ENCODE measurements at regions not wholly inside any gene's neighbourhood (a gene's known extent, or its start where the extent isn't known, plus 50 kb on each side); places are given as distances from the start of the nearest gene placed in this dataset.

DNA sequence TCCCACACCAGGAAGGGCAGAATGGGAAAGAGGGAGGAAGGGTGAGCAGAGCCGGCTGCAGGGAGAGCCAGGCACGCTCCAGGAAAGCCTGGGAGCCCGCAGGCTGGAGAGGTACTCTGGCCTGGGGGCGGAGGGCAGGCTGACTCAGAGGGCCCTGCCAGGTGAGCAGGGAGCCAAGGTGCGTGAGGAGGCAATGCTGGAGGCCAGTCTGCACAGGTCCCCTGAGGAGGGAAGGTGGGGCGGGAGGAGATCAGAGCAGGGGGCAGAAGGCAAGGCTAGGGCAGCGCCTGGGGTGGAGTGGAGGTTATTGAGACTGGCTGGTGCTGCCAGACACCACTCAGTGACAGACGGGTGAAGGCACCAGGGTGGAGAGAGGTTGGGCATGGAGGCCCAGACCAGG is 385.0 kb downstream of the BCL11B start:
- Mint-ChIP-seq H3K4me1 (ENCODE audit: low read depth, unreplicated experiment) (no peaks in the 10 kb centered on the region), H3K36me3 (ENCODE audit: low read depth, unreplicated experiment) (no peaks in the 10 kb centered on the region), H3K27ac (ENCODE audit: unreplicated experiment) (no peak overlapping the region), H3K9me3 (ENCODE audit: unreplicated experiment) (peaks cover 6% of the 10 kb centered on the region), H3K27me3 (ENCODE audit: low read depth, unreplicated experiment) (peaks cover 29% of the 10 kb centered on the region), H3K4me3 (ENCODE audit: unreplicated experiment) (no peak overlapping the region)
- Histone ChIP-seq H3K4me1 (ENCODE audit: insufficient read depth, low read length) (no peaks in the 10 kb centered on the region), H3K9ac (ENCODE audit: low read length) (no peak overlapping the region), H3K79me2 (ENCODE audit: insufficient read depth, low read length) (no peaks in the 10 kb centered on the region), H3K9me3 (ENCODE audit: insufficient read depth, low read depth, low read length) (no peaks in the 10 kb centered on the region), H3K36me3 (ENCODE audit: insufficient read depth, low read length) (no peaks in the 10 kb centered on the region), H3K4me2 (ENCODE audit: low read length) (no peak overlapping the region), H4K20me1 (ENCODE audit: insufficient read depth, low read length) (no peaks in the 10 kb centered on the region), H2AFZ (ENCODE audit: low read depth, low read length) (no peak overlapping the region), H3K4me3 (ENCODE audit: insufficient read depth, low read depth, low read length) (no peak overlapping the region), H3K27ac (ENCODE audit: low read depth, low read length) (no peak overlapping the region), H3K27me3 (ENCODE audit: insufficient read depth, low read length) (peaks cover 4% of the 10 kb centered on the region)
- FAIRE-seq = no peak
- no peak for TF ChIP-seq EZH2 (IDR thresholded peaks at IDR 0.05; ENCODE audit: insufficient read depth, low read length)
- TF ChIP-seq, protein P1, sequence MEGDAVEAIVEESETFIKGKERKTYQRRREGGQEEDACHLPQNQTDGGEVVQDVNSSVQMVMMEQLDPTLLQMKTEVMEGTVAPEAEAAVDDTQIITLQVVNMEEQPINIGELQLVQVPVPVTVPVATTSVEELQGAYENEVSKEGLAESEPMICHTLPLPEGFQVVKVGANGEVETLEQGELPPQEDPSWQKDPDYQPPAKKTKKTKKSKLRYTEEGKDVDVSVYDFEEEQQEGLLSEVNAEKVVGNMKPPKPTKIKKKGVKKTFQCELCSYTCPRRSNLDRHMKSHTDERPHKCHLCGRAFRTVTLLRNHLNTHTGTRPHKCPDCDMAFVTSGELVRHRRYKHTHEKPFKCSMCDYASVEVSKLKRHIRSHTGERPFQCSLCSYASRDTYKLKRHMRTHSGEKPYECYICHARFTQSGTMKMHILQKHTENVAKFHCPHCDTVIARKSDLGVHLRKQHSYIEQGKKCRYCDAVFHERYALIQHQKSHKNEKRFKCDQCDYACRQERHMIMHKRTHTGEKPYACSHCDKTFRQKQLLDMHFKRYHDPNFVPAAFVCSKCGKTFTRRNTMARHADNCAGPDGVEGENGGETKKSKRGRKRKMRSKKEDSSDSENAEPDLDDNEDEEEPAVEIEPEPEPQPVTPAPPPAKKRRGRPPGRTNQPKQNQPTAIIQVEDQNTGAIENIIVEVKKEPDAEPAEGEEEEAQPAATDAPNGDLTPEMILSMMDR (IDR thresholded peaks at IDR 0.05; ENCODE audit: insufficient read depth, low read depth, low read length) = no peak
- no peak for DNase-seq (ENCODE audit: low read depth)

DNA sequence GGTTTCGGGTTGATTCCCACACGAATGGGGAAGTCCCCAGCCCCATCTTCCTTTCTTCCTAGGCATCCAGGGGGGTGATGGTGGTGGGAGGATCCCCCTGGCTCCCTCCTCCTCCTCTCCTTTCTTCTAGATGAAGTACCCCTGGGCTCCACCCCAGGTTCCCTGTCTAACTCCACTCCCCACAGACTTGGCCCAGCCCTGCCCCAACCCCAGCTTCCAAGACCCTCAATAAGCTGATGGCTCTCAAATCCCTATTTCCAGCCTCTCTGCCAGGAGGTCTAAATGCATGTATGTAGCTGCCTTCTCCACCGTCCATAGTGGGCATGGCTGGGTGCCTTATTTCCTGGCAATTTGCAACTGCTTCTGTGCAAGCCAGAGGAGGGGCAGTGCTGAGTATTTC is 383.7 kb downstream of the BCL11B start:
- Mint-ChIP-seq H3K4me3 (ENCODE audit: unreplicated experiment) (no peak overlapping the region), H3K4me1 (ENCODE audit: low read depth, unreplicated experiment) (no peaks in the 10 kb centered on the region), H3K9me3 (ENCODE audit: unreplicated experiment) (peaks cover 5% of the 10 kb centered on the region), H3K27ac (ENCODE audit: unreplicated experiment) (no peak overlapping the region), H3K27me3 (ENCODE audit: low read depth, unreplicated experiment) (peaks cover 33% of the 10 kb centered on the region), H3K36me3 (ENCODE audit: low read depth, unreplicated experiment) (no peaks in the 10 kb centered on the region)
- DNase-seq (ENCODE audit: low read depth) (no peak), FAIRE-seq (no peak)
- H3K4me3 ChIP-seq (ENCODE audit: insufficient read depth, low read depth, low read length) = no peak overlapping the region
- TF ChIP-seq, protein P1 (IDR thresholded peaks at IDR 0.05; ENCODE audit: insufficient read depth, low read depth, low read length) = no peak
- TF ChIP-seq EZH2 (IDR thresholded peaks at IDR 0.05; ENCODE audit: insufficient read depth, low read length) = no peak
- no peak overlapping the region for H3K4me2 ChIP-seq (ENCODE audit: low read length)
- no peaks in the 10 kb centered on the region for H3K79me2 ChIP-seq (ENCODE audit: insufficient read depth, low read length)
- no peaks in the 10 kb centered on the region for H3K36me3 ChIP-seq (ENCODE audit: insufficient read depth, low read length)
- H3K9ac ChIP-seq (ENCODE audit: low read length) = no peak overlapping the region
- peaks cover 4% of the 10 kb centered on the region for H3K27me3 ChIP-seq (ENCODE audit: insufficient read depth, low read length)
- no peaks in the 10 kb centered on the region for H3K9me3 ChIP-seq (ENCODE audit: insufficient read depth, low read depth, low read length)
- no peak overlapping the region for H2AFZ ChIP-seq (ENCODE audit: low read depth, low read length)
- no peaks in the 10 kb centered on the region for H3K4me1 ChIP-seq (ENCODE audit: insufficient read depth, low read length)
- no peaks in the 10 kb centered on the region for H4K20me1 ChIP-seq (ENCODE audit: insufficient read depth, low read length)
- no peak overlapping the region for H3K27ac ChIP-seq (ENCODE audit: low read depth, low read length)

DNA sequence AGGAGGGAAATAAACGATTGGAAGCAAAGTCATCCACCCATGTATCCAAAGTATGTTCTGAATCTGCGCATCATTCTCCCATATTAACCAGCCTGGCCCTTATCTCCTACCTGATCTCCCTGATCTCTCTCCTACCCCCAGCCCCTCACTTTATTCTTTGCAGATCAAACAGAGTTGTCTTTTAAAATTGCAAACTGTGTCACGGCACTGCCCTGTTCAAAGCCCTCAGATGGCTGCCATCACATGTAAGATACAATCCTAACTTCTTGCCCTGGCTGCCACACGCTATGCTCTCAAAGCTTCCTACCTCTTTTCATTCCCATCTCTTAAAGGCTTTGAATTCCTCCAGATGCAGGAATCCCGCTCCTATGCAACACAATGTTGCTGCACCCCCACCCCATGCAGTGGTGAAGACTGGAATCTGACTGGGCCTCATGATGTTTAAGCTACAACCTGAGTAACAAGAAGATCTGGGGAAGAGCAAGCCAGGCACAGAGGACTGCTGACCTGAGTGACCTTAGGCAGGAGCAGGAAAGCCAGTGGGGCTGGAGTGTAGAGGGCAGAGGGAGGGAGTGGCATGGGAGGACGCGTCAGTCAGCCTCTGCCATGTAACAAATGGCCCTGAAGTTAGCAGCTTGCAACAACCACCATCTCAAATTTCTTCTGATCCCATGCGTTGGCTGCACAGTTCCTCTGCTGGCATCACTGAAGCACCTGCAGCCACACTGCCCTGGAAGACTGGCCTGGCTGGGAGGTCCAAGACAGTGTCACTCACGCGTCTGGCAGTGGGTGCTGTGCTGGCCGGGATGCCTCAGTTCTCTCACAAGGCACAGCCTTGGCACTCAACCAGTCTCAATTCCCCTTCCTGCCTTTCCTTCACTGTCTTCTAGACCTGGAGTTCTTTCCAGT is 382.8 kb downstream of the BCL11B start:
- H3K9me3 Mint-ChIP-seq (ENCODE audit: unreplicated experiment) = peaks cover 5% of the 10 kb centered on the region
- Histone ChIP-seq H3K36me3 (ENCODE audit: insufficient read depth, low read length) (no peaks in the 10 kb centered on the region), H3K27ac (ENCODE audit: low read depth, low read length) (no peak overlapping the region), H3K9me3 (ENCODE audit: insufficient read depth, low read depth, low read length) (peaks cover 2% of the 10 kb centered on the region), H3K4me3 (ENCODE audit: insufficient read depth, low read depth, low read length) (no peak overlapping the region), H3K79me2 (ENCODE audit: insufficient read depth, low read length) (no peaks in the 10 kb centered on the region), H3K4me1 (ENCODE audit: insufficient read depth, low read length) (no peaks in the 10 kb centered on the region), H3K27me3 (ENCODE audit: insufficient read depth, low read length) (peaks cover 4% of the 10 kb centered on the region), H2AFZ (ENCODE audit: low read depth, low read length) (no peak overlapping the region), H4K20me1 (ENCODE audit: insufficient read depth, low read length) (no peaks in the 10 kb centered on the region), H3K9ac (ENCODE audit: low read length) (no peak overlapping the region), H3K4me2 (ENCODE audit: low read length) (no peak overlapping the region)
- no peak for DNase-seq (ENCODE audit: low read depth)
- no peaks in the 10 kb centered on the region for H3K4me1 Mint-ChIP-seq (ENCODE audit: low read depth, unreplicated experiment)
- no peak for TF ChIP-seq EZH2 (IDR thresholded peaks at IDR 0.05; ENCODE audit: insufficient read depth, low read length)
- TF ChIP-seq, protein P1 (IDR thresholded peaks at IDR 0.05; ENCODE audit: insufficient read depth, low read depth, low read length) = no peak
- no peak for FAIRE-seq
- H3K27me3 Mint-ChIP-seq (ENCODE audit: low read depth, unreplicated experiment) = peaks cover 33% of the 10 kb centered on the region
- H3K36me3 Mint-ChIP-seq (ENCODE audit: low read depth, unreplicated experiment) = no peaks in the 10 kb centered on the region
- H3K4me3 Mint-ChIP-seq (ENCODE audit: unreplicated experiment) = no peak overlapping the region
- H3K27ac Mint-ChIP-seq (ENCODE audit: unreplicated experiment) = no peak overlapping the region

Measured in astrocyte (in vitro differentiated cells and primary cell).